NCI-H146 treated with DMSO at 0.1 percent for 48 hours (cell line): ENCODE measurements at regions not wholly inside any gene's neighbourhood (a gene's known extent, or its start where the extent isn't known, plus 50 kb on each side); places are given as distances from the start of the nearest gene placed in this dataset.
"Not testable (repeated sequence)": the region's sequence is repeated elsewhere in the genome, so short reads cannot be mapped to it uniquely, and the experiment has no call there.

ENCODE experiments used
- DNase-seq: peaks from one replicate; lab custom pipeline; 2025; ENCODE audit not compliant: unreplicated experiment; lab: John Stamatoyannopoulos, UW

GRCh38 chr19:28544451-28545261 is 668.3 kb downstream of the UQCRFS1 start:
- DNase-seq = no peak

GRCh38 chr19:28543244-28543776 is 669.6 kb downstream of the UQCRFS1 start:
- DNase-seq = no peak

- DNase-seq = no peak
These were observed 670.3 kb downstream of the UQCRFS1 start for GRCh38 chr19:28542394-28543243.

DNA sequence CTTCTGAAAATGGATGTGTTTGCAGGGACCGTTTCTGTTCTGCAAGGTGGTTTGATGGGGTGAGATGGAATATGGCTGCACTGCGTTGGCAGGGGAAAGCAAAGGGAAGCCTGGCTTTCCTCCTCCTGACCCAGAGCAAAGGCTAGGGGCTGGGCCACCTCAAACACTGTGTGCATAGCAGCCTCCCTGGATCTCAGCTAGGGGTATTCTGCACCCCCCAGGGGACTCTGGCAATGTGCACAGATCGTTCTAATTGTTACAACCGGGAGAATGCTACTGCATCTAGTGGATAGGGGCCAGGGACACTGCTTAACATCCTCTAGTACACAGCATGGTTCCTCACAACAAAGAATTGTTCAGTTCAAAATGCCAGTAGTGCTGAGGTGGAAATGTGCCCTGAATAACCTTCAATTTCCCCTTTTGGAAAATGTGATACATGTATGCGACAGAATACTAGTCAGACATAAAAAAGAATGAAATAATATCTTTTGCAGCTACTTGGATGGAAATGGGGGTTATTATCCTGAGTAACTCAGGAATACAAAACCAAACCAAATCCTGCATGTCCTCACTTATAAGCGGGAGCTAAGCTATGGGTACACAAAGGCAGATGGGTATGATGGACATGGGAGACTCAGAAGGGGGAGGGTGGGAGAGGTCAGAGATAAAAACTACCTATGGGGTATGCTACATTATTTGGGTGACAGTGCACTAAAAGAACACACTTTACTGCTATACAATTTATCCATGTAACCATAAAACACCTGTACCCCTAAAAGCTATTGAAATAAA is 671.2 kb downstream of the UQCRFS1 start:
- no peak for DNase-seq

DNA sequence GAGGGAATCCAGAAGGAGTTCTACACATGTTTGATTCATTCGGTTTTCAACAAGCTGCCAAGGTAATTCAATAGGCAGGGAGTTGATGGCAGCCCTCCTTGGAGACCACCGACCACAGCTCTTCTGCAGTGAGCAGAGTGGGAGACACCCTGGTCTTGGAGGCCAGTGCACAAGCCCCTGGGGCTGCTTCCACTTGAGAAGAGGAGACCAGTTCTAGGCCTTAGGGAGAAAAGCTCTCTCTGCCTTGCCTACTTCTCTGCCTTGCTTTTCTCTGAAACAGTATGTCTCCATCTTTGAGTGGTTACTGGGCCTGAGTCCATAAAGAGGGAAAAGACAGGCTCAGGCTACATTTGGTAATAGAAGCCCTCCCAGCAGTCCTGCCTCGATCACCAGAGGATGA is 671.9 kb downstream of the UQCRFS1 start:
- DNase-seq = no peak

- DNase-seq = not testable (repeated sequence)
These were observed 672.6 kb downstream of the UQCRFS1 start for GRCh38 chr19:28540385-28540784.

DNA sequence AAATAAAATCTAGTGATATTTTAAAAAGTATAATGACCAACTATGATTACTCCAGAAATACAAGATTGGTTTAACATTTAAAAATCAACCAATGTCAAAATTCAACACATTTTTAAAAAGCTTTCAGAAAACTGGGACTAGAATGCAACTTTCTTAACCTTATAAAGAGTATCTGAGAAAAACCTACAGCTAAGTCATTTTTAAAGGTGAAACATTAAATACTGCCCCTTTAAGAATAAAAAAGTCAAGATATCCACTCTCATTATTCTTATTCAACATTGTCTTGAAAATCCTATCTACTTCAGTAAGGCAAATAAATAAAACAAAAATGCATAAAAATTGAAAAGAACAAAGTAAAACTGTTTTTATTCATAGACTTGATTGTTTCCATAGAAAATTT is 673.2 kb downstream of the UQCRFS1 start:
- DNase-seq = no peak

DNA sequence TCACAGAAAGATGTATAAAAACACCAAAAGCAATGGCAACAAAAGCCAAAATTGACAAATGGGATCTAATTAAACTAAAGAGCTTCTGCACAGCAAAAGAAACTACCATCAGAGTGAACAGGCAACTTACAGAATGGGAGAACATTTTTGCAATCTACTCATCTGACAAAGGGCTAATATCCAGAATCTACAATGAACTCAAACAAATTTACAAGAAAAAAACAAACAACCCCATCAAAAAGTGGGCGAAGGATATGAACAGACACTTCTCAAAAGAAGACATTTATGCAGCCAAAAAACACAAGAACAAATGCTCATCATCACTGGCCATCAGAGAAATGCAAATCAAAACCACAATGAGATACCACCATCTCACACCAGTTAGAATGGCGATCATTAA is 674.4 kb downstream of the UQCRFS1 start:
- not testable (repeated sequence) for DNase-seq

- no peak for DNase-seq
These were observed 675.1 kb downstream of the UQCRFS1 start for GRCh38 chr19:28537896-28538295.

DNA sequence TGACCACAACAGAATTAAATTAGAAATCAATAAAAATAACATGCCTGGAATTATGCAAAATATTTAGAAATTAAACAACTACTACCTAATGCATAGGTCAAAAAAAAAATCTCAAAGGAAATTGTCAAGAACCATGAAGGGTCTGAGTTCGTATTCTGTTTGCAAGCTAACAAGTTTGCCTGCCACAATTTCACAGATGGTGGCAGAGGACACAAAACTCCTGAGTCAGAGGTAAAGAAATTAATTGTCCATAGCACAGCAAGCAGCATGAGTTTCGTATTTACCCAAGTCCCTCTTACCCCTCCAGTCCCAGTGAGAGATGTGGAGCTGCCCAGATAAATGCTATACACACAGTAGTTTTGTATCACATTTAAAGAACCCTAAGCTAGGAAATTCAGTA is 675.9 kb downstream of the UQCRFS1 start:
- DNase-seq = no peak

DNA sequence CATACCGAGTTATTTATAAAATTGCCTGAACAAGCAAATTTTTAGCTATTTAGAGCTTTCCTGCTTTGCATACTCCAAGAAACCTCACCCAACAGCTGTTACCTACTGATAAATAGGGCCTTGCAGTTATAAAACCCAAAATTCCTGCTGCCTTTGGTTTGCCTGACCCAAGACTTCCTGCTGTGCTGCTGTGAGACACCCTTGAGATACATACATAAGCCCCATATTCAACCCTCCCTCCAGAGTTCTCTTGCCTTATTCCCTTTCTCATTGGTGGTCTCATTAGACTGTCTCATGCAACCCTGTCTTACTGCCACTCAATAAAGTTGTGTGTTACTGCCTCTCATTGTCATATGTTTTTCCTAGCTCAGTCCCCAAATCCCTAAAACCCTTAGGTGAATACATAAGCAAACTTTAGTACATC is 677.6 kb downstream of the UQCRFS1 start:
- DNase-seq = no peak

GRCh38 chr19:28534766-28535351 is 678.1 kb downstream of the UQCRFS1 start:
- no peak for DNase-seq

- no peak for DNase-seq
These were observed 680.1 kb downstream of the UQCRFS1 start for GRCh38 chr19:28532765-28533341.

DNA sequence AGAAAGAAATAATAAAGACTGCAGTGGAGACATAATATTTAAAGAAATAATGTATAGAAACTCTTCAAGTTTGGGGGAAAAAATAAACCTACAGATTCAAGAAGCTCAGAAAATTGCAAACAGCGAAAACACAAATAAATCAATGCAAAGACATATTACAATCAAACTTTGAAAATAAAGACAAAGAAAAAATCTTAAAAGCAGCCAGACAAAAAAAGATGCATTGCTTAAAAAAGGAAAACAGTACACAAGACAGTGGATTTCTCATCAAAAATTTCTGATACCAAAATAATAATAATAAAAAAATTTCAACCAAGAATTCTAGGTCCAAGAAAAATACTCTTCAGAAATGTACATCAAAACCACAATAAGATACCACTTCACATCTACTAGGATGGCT is 681.0 kb downstream of the UQCRFS1 start:
- no peak for DNase-seq

GRCh38 chr19:28530406-28531035 is 682.4 kb downstream of the UQCRFS1 start:
- no peak for DNase-seq

DNA sequence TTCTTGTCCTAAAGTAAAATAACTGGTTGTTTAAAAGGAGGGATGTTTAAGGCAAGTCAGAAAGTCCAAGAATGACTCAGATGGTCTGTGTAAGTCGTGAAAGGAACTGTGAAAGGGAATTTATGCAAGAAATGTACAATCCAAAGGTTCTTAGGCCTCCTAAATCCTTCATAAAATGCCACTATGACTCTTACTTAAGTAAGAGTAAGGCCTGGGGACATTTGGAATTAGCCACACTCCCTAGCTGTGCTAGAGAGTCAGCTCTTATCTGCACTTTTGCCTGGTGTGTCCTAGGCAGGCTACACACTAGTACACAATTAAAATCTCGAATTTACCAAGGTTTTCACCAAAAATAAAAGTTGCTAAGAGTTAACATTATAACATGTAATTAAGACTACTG is 686.9 kb downstream of the UQCRFS1 start:
- no peak for DNase-seq

DNA sequence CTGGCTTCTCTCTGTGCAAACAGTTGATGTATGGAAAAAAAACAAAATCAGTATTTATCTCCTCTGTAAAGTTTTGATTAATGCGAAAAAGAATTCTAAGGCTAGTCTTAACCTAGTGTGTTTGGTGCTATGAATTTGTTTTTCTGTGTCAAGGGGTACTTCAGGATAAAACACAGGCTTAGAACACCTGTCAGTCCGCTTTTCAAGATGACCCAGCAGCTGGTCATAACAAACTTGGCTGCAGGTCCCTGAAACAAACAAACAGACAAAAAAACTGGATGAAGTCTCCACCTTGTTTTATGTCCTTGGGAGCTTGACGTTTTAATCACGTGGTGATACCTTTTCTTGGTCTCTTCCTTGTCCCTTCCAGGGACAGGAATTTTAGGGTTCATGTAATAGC is 689.3 kb downstream of the UQCRFS1 start:
- DNase-seq = no peak

DNA sequence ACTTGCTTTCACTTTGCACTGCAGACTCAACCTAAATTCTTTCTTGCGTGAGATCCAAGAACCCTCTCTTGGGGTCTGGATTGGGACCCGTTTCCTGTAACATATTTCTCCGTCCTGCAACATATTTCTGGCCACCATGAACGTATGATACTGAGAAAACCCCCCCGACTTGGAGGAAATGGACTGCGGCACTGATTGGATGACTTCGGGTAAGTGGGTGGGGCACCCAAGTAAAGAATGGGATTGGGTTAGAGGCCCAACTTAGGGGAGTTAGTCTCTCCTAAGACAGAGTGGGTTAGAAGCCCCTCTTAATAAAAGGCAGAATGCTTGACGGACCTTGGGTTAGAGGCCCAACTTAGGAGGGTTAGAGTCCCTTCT is 690.4 kb downstream of the UQCRFS1 start:
- no peak for DNase-seq

GRCh38 chr19:28521614-28522544 is 691.1 kb downstream of the UQCRFS1 start:
- no peak for DNase-seq
